Ishikawa (cell line): ENCODE measurements at regions not wholly inside any gene's neighbourhood (a gene's known extent, or its start where the extent isn't known, plus 50 kb on each side); places are given as distances from the start of the nearest gene placed in this dataset.

Experiments
- CEBPB ChIP-seq: IDR thresholded peaks from 2 replicates; pipeline ENCODE4 v1.6.1; 2012
- EGR1 ChIP-seq: IDR thresholded peaks from 2 replicates; pipeline ENCODE4 v1.6.1; 2012
- EP300 ChIP-seq: IDR thresholded peaks from 2 replicates; pipeline ENCODE4 v1.6.1; 2012; ENCODE audit warnings: borderline replicate concordance
- FOXM1 ChIP-seq: IDR thresholded peaks from 2 replicates; pipeline ENCODE4 v1.6.1; 2012; ENCODE audit warnings: low read depth, borderline replicate concordance
- MAX ChIP-seq: IDR thresholded peaks from 2 replicates; pipeline ENCODE4 v1.6.1; 2012
- REST ChIP-seq: IDR thresholded peaks from 2 replicates; pipeline ENCODE4 v1.6.1; 2012; ENCODE audit warnings: low read depth, mild to moderate bottlenecking
- TAF1 ChIP-seq: IDR thresholded peaks from 2 replicates; pipeline ENCODE4 v1.6.1; 2012; ENCODE audit warnings: low read depth, mild to moderate bottlenecking
- TCF12 ChIP-seq: IDR thresholded peaks from 2 replicates; pipeline ENCODE4 v1.6.1; 2012; ENCODE audit warnings: low read depth
- TEAD4 ChIP-seq: IDR thresholded peaks from 2 replicates; pipeline ENCODE4 v1.6.1; 2012
- USF1 ChIP-seq: IDR thresholded peaks from 2 replicates; pipeline ENCODE4 v1.6.1; 2012
- YY1 ChIP-seq: IDR thresholded peaks from 2 replicates; pipeline ENCODE4 v1.6.1; 2012; ENCODE audit warnings: low read depth
- ZBTB7A ChIP-seq: IDR thresholded peaks from 2 replicates; pipeline ENCODE4 v1.6.1; 2012; ENCODE audit warnings: low read depth

- TF ChIP-seq FOXM1 (no peak), EP300 (no peak), MAX (no peak), YY1 (no peak), REST (no peak), CEBPB (no peak), TAF1 (no peak), EGR1 (no peak), USF1 (no peak), TCF12 (no peak), TEAD4 (no peak), ZBTB7A (no peak)
Measured at GRCh38 chr5:145243016-145243415, 592.1 kb downstream of the PRELID2 start.
